C4-2B (cell line): ENCODE measurements at regions not wholly inside any gene's neighbourhood (a gene's known extent, or its start where the extent isn't known, plus 50 kb on each side); places are given as distances from the start of the nearest gene placed in this dataset.

ENCODE experiments used
- ZFX ChIP-seq: fragments of 450-650 bp; IDR thresholded peaks from 2 replicates; pipeline ENCODE4 v1.6.1; 2017
- TF ChIP-seq, protein P1 (sequence below): fragments of 450-650 bp; conservative IDR thresholded peaks from 2 replicates; pipeline ENCODE4 v1.5.1; 2017; ENCODE audit warnings: mild to moderate bottlenecking

DNA sequence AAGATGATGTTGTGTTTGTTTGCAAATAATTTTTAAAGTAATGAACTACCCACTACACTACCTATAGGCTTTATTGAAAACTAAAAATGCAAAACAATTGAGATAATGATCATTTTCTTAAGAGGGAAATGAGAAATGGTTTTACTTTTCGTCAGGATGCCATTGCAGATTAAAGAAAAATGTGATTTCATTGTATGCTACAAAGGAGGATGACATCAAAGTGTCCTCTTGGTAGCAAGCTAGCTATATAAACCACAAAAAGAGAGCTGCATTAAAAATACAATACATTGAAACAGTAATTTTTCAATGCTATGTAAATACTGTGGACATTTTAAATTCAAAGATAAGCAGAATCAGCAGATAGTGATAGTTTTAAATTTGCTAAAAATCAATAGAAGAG is 87.5 kb upstream of the DPYD start:
- TF ChIP-seq, protein P1, sequence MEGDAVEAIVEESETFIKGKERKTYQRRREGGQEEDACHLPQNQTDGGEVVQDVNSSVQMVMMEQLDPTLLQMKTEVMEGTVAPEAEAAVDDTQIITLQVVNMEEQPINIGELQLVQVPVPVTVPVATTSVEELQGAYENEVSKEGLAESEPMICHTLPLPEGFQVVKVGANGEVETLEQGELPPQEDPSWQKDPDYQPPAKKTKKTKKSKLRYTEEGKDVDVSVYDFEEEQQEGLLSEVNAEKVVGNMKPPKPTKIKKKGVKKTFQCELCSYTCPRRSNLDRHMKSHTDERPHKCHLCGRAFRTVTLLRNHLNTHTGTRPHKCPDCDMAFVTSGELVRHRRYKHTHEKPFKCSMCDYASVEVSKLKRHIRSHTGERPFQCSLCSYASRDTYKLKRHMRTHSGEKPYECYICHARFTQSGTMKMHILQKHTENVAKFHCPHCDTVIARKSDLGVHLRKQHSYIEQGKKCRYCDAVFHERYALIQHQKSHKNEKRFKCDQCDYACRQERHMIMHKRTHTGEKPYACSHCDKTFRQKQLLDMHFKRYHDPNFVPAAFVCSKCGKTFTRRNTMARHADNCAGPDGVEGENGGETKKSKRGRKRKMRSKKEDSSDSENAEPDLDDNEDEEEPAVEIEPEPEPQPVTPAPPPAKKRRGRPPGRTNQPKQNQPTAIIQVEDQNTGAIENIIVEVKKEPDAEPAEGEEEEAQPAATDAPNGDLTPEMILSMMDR, result no peak
- no peak for TF ChIP-seq ZFX
